Stimulated activated CD8-positive, alpha-beta memory T cell treated with anti-CD3 and anti-CD28 coated beads, Interleukin-4, amount 100 ng/mL, for 1 hour (primary cell): ENCODE measurements at regions not wholly inside any gene's neighbourhood (a gene's known extent, or its start where the extent isn't known, plus 50 kb on each side); places are given as distances from the start of the nearest gene placed in this dataset.
"Not testable (repeated sequence)": the region's sequence is repeated elsewhere in the genome, so short reads cannot be mapped to it uniquely, and the experiment has no call there.

Experiments used
- DNase-seq, 2 donors: peaks; one replicate each; pipeline ENCODE4 v3.0.0-alpha.2; 2020; ENCODE audit warnings: low read depth in 2 of 2, low spot score in 1 of 2

DNA sequence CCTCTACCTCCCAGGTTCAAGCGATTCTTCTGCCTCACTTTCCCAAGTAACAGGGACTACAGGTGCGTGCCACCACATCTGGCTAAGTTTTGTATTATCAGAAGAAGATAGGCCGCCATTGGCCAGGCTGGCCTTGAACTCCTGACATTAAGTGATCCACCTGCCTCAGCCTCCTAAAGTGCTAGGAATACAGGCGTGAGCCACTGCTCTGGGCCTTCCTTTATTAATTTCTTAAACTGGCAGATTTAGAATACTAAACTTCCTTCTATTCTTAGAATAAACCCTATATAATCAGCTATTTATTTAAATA, 86.6 kb downstream of the HFE start:
- no peak for DNase-seq

DNA sequence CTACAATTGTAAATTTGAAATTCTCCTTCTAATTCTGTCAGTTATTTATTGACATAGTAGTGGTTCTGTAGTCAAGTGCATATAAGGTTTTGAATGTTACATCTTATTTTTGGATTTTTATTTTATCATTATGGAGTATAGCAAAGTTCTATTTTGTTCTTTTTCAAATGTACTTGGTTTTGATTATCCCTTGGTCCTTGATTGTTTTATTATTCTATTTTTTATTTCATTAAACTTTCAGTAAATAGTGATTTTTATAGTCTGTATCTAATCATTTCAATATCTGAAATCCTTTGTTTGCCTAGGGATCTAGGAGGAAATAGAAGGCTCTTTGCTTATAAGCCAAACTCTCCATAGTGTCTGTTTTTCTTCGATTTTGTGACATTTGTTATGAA, 87.8 kb downstream of the HFE start:
- DNase-seq: no peak

DNA sequence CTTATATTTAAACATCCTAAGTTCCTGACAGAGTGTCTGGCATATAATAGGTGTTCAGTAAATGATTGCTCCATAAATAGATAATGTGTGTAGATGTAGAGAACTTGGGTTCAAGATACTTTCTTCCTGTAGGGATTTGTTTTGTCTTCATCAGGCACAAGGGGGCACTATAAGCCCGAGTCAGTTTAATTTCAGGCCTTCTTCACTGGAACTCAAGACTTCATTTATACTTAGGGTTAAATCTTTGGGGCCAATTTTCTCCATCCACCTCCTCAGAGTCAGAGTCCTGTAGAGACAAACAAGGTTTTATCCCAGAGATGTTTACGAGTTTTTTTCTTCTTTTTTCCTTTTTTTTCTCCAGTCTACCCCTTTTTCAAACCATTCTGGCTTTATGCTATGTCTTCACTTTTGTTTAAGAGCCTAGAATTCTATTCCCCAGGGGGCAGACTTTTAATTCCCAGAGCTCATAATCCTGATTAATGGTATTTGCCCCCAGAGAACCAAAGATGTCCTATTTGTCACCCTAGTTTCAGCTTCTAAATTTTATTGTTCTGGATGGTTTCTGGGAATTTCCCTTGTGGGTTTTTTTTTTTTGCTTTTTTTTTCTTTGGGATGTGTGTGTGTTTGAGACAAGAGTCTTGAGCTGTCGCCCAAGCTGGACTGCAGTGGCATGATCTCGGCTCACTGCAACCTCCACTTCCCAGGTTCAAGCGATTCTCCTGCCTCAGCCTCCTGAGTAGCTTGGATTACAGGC, 88.4 kb downstream of the HFE start:
- no peak for DNase-seq

DNA sequence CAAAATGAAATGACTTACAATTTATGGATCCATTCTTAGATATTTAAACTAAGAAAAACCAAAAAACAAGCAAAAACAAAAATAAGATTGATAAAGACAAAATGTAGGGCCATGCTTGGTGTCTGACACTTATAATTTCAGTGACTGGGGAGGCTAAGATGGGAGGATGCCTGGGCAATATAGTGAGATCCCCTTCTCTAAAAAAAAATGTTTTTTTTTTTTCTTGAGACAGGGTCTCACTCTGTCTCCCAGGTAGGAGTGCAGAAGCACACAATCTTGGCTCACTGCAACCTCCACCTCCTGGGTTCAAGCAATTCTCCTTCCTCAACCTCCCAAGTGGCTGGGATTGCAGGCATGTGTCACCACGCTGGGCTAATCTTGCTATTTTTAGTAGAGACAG, 92.4 kb downstream of the HFE start:
- no peak for DNase-seq

DNA sequence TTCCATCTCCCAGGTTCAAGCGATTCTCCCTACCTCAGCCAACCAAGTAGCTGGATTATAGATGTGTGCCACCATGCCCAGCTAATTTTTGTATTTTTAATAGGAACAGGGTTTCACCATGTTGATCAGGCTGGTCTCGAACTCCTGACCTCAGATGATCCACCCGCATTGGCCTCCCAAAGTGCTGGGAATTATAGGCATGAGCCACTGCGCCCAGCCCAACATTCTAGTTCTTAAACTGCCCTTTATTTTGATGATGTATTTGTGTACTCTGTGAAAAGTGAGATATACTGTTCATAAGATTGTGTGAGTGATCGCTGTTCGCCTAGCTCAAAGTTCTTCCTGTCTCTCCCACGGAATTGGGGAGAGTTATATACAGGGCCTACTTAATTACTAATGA, 93.1 kb downstream of the HFE start:
- no peak for DNase-seq

DNA sequence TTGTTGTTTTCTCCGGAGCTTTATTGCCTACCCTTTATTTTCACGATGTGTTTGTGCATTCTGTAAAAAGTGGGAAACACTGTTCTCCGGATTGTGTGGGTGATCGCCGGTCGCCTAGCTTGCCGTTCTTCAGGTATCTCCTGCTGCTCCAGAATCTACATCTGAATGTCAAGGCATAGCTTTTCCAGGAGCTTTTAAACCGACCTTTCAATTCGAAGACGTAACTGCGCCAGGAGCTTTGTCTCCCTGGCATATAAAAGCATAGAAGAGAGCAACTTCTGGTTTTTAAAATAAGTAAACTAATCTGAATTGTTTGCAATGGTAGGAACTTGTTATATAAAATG, 96.0 kb downstream of the HFE start:
- no peak for DNase-seq

DNA sequence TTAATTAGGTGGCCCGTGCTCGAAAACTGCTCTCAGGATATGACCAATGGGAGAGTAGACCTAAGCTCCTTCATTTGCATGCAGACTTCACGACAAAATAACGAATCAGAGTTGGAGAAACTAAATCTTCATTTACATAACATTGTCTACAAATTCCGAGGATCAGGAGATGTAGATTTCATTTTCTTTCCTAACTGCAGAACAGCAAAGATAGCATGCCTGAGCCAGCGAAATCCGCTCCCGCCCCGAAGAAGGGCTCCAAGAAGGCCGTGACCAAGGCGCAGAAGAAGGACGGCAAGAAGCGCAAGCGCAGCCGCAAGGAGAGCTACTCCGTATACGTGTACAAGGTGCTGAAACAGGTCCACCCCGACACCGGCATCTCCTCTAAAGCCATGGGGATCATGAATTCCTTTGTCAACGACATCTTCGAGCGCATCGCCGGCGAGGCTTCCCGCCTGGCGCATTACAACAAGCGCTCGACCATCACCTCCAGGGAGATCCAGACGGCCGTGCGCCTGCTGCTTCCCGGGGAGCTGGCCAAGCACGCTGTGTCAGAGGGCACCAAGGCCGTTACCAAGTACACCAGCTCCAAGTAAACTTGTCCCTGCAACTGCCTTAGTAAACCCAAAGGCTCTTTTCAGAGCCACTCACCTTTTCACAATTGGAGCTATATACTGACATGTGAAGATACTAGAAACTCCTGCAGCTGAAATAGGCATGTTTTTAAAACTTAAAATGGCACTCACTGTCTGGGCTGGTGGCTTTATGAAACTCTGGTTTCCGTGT, 96.5 kb downstream of the HFE start:
- DNase-seq: no peak

DNA sequence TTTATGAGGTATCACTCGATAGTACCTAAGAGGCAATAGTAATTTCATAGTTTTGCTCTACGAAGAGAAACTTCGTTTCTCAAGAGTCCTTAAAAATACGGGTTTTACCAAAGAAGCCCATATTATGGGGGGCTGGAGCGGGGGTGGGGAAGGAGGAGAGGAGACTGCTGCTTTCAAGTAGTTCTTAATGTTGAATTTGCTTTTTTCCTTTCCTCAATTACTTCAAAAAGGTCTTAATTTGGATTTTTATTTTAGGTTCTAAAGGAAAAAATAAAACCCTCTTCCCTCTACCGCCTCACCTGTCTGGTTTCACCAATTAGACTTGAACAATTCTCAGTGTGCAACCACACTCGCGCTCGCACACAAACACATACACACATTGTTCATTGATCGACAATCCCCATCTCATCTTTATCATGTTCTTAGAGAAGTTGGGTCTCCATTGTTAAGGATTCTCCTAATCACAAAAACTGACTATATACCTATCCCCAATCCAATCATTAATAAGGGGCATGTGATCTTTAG, 97.2 kb downstream of the HFE start:
- no peak for DNase-seq

DNA sequence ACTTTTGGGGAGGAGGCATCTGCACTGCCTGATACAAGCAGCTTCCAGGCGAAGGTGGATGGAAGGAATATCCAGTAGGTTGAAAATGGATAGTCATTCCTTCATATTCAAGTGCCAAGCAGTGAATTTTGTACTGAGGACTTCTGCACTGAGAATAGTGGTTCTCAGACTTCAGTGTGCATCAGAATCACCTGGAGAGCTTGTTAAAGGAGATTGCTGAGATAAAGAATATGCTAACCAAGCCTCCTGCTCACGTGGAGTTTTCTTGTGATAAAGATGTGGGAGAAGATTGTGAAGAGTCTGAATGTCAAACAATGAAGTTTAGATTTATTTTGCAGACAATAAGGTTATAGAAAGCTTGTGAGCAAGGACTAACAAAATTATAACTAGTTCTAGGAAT, 97.8 kb downstream of the HFE start:
- DNase-seq: no peak

DNA sequence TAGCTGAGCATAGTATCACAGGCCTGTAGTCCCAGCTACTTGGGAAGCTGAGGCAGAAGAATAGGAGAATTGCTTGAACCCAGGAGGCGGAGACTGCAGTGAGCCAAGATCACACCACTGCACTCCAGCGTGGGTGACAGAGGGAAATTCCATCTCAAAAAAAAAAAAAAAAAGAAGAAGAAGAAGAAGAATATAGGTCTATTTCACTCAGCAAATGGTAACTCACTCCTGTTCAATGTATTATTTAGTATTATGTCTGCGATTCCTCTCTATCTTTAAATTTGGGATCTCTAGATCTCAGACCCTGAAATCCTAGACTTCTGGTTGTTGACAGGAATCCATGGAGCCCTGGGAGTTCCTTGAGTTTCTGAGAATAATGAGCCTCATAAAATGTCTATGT, 98.6 kb downstream of the HFE start:
- DNase-seq: no peak

DNA sequence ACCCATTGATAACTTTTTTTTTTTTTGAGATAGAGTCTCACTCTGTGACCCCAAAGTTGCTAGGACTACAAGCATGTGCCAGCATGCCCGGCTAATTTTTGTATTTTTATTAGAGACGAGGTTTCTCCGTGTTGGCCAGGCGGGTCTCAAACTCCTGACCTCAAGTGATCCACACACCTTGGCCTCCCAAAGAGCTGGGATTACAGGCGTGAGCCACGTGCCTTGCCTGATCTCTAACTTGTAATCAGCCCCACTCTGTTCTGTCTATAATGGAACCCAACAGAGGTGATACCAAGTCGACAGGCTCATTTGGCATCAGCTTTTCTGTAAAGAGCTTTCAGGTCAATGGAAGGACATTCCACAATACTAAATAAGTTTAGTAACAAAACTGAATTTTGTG, 99.4 kb downstream of the HFE start:
- no peak for DNase-seq

DNA sequence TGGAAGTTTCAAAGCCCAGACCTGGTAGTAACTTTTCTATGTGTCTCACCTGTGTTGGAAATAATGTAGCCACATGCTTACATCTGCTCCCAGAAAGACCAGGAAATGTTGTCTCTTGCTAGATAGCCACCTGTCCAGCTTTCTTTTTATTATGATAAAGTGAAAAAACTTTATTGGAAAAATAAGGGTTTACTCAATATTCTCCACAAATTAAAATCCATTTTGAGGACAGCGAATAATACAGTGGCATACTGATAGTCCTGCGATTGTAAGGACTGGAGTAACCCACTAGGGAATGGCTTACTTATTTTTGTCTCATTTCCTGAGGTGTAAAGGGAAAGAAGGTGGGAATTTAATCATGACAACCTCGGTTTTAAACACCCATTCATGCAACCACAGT, 100.1 kb downstream of the HFE start:
- no peak for DNase-seq

DNA sequence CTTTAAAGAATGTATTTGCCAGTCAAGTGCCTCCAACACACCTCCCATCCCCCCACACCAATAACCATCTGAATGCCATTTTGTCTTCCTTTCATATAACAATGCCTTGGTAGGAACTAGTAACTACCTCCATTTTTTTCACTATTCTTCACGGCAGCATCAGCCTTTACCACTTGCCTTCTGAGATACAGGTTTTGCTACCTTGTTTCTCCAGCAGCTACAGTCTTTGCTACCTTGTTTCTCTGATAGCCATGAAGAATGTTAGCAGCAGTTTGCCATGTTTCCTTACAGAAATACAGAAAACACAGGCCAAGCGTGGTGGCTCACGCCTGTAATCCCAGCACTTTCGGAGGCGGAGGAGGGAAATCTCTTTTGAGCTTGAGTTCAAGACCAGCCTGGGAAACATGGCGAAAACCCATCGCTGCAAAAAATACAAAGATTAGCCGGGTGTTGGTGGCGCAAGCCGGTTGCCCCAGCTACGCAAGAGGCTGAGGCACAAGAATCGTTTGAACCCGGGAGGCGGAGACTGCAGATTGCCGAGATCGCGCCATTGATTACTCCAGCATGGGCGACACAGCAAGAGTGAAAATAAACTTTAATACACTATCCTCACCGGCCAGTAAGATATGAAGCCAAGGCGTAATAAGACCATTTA, 100.9 kb downstream of the HFE start:
- DNase-seq: no peak

DNA sequence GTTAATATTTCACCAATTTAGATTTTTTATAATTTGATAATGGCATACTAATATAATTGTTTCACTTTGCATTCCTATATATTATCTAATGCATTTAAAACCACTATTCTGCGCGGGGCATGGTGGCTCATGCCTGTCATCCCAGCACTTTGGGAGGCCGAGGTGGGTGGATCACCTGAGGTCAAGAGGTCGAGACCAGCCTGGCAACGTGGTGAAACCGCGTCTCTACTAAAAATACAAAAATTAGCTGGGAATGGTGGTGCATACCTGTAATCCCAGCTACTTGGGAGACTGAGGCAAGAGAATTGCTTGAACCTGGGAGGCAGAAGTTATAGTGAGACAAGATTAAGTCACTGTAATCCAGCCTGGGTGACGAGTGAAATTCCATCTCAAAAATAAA, 104.3 kb downstream of the HFE start:
- DNase-seq: not testable (repeated sequence)

DNA sequence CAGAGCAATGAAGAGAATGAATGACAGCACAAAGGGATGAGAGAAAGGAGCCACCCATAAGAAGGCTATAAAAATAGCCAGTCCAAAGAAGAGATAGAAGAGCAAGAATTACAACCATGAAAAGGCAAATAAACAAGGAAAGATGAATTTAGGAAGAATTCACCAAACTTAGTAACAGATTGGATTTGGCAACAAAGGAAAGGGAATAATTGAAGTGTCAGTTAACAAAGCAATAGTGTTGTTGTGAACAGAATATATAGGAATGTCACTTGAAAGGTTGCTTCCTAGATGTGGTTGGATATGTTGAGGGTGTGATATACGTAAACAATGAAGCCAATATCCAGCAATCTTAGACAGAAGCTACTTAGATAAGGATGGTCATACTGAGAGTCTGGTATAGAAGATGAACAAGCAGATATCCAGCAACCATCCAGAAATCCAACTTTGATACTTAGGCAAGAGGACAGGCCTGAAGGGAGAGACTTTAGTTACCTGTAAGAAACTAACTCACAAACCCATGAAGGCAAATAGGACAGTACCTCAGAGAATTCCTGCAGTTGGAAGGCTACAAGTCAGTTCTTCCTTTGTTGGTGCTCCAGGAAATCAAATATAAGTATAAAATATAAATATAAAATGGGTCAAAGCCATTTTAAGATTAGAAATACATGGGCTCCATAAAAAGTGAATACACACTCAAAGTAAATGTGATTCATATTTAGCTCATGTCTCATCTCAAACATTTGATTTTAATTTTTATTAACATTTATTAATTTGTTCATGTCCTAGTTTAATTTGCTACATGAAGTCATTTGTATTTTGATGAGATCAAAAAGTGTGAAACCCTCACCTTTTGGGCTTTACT, 106.5 kb downstream of the HFE start:
- DNase-seq: no peak

DNA sequence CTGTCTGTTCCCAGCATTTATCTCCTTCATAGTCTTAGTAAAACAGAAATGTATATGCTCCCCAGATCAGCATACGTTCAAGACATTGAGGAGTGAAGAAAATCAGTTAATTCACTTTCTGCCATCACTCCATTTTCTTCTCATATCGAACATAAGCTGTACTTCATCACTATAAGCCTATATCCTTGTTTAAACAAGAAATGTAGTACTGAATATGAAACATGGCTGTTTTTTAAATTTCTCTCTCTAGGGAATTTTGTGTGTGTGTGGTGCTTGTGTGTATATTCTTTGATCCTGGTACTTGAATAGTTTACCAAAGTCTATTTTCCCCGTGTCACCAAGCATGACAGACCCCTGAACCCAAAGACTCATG, 107.1 kb downstream of the HFE start:
- no peak for DNase-seq

DNA sequence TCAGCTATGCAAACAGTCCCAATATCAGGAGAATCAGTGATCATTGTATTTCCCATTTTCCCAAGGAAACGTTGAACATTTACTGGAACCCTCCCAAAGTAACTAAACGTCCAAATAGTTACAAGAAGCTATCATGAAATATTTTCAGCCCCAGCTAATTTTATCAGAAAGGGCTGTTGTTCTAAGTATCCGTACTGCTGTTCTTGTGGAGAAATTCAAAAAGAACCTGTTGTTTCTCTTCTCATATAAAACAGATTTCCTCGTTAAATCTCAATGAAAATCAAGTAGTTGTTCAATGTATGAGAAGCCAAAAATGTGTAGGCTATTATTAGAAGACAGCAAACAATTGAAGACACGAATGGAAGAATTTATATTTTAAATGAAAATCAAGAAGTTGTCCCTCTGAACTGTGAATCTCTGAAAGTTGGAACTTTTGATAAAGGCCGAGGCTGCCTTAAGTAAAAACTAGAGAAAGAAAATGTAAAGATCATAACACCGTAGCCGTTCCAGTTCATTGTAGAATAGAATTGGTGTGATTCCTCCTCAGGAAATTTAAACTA, 107.7 kb downstream of the HFE start:
- DNase-seq: no peak

DNA sequence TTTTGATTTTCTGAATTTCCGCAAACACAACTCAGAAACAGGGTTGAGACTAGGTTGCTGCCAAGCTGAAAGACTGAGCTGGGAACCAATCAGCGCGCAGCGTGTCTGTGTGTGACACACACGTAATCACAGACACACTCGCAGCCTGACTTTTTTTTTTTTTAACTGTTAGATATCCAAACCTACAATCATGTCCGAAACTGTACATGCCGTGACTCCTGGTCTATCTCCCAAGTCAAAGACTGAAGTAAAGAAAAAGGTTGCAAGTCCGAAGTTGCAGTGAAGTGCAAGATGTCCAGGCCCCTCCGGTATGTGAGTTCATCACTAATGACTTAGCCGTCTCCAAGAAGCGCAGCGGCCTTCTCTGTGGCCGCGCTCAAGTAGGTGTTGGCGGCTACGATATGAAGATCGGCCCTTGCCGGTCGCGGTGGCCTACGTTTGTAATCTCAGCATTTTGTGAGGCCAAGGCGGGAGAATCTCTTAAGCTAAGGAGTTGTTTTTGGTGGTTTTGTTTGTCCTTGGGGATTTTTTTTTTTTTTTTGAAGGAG, 108.2 kb downstream of the HFE start:
- DNase-seq: peak in 1 of 2 donors; percentile 75

DNA sequence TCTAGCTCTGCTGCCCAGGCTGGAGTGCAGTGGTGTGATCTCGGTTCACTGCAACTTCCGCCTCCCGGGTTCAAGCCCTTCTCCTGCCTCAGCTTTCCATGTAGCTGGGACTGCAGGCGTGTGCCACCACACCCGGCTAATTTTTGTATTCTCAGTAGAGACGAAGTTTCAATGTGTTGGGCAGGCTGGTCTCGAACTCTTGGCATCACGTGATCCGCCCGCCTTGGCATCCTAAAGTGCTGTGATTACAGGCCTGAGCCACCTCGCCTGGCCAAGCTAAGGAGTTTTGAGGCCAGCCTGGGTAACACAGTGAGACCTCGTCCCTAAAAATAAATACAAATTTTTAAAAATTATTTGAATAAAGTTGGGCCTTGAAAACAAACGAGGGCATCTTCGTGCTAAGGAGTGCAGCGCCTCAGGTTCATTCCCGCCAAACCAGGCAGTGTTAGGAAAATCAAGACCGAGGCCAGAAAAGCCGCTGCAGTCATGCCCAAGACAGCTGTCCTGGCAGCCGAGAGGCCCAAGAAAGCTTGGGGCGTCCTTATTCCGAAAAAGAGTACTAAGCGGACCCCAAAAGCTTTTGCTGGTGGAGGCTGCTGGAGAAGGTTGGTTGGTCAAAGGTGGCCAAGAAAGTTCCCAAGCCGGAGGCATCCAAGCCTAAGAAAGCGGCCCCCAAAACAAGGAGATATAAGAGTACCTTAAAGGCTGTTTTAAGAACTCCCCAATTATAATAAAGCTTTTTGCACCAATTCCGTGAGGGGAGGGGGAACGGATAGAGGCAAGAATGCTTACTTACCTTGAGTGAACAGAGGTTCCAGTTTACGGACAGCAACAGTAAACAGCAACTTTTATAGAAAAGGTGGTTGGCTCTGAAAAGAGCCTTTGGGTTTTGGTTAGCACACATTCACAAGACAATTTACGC, 109.0 kb downstream of the HFE start:
- no peak for DNase-seq
